GM23338 (cell line): ENCODE measurements at regions not wholly inside any gene's neighbourhood (a gene's known extent, or its start where the extent isn't known, plus 50 kb on each side); places are given as distances from the start of the nearest gene placed in this dataset.

Experiments used
- ATAC-seq: fragments of 200-7000 bp; cut with Tn5 transposase; 3 replicates; pipeline ENCODE4 v1.9.1; 2020
- DNase-seq: peaks from one replicate; pipeline ENCODE4 v3.0.0-alpha.2; 2015; ENCODE audit warnings: low spot score
- H2AFZ ChIP-seq: fragments of 200-600 bp; sonication (generic); 2 replicates; pipeline ENCODE4 v1.8.0; 2016; ENCODE audit warnings: antibody characterized with exemption, mild to moderate bottlenecking, moderate library complexity
- H3F3A ChIP-seq: fragments of 200-600 bp; sonication (generic); replicated peaks from 2 replicates; pipeline ENCODE4 v1.8.0; 2017; ENCODE audit warnings: antibody characterized with exemption, mixed run types, low read depth
- H3K27ac ChIP-seq: fragments of 200-600 bp; sonication (generic); 2 replicates; pipeline ENCODE4 v1.6.1; 2016; ENCODE audit warnings: low read depth
- H3K27me3 ChIP-seq: fragments of 200-600 bp; sonication (generic); 2 replicates; pipeline ENCODE4 v1.8.0; 2016; ENCODE audit warnings: mild to moderate bottlenecking, mixed run types, moderate library complexity; ENCODE audit not compliant: insufficient read depth
- H3K36me3 ChIP-seq: fragments of 200-600 bp; sonication (generic); 2 replicates; pipeline ENCODE4 v1.8.0; 2016; ENCODE audit warnings: mild to moderate bottlenecking; ENCODE audit not compliant: insufficient read depth
- H3K4me1 ChIP-seq: fragments of 200-600 bp; sonication (generic); 2 replicates; pipeline ENCODE4 v1.8.0; 2016; ENCODE audit warnings: mild to moderate bottlenecking, moderate library complexity; ENCODE audit not compliant: insufficient read depth
- H3K4me2 ChIP-seq: fragments of 200-600 bp; sonication (generic); 2 replicates; pipeline ENCODE4 v1.7.1; 2017; ENCODE audit warnings: mixed run types
- H3K4me3 ChIP-seq: fragments of 200-600 bp; sonication (generic); 2 replicates; pipeline ENCODE4 v1.6.1; 2016; ENCODE audit warnings: mixed run types
- H3K79me2 ChIP-seq: fragments of 200-600 bp; sonication (generic); replicated peaks from 2 replicates; pipeline ENCODE4 v1.8.0; 2017; ENCODE audit warnings: mild to moderate bottlenecking; ENCODE audit not compliant: insufficient read depth
- H3K9me2 ChIP-seq: fragments of 200-600 bp; sonication (generic); 2 replicates; pipeline ENCODE4 v1.8.0; 2017; ENCODE audit not compliant: insufficient read depth
- H4K20me1 ChIP-seq: fragments of 200-600 bp; sonication (generic); replicated peaks from 2 replicates; pipeline ENCODE4 v1.8.0; 2017; ENCODE audit warnings: mild to moderate bottlenecking; ENCODE audit not compliant: insufficient read depth
- H3K27ac Mint-ChIP-seq: 2 replicates; pipeline ENCODE4 v1.8.0; 2020; ENCODE audit warnings: inconsistent platforms, mild to moderate bottlenecking, moderate library complexity, mixed read lengths
- H3K27me3 Mint-ChIP-seq: 3 replicates; pipeline ENCODE4 v1.8.0; 2022; ENCODE audit warnings: low read depth, mild to moderate bottlenecking, moderate library complexity, mixed read lengths, inconsistent platforms; ENCODE audit not compliant: insufficient read depth, poor library complexity
- H3K36me3 Mint-ChIP-seq: 3 replicates; pipeline ENCODE4 v1.8.0; 2021; ENCODE audit warnings: low read depth, mild to moderate bottlenecking, inconsistent platforms, moderate library complexity, mixed read lengths
- H3K4me1 Mint-ChIP-seq: 3 replicates; pipeline ENCODE4 v1.8.0; 2020; ENCODE audit warnings: mild to moderate bottlenecking, inconsistent platforms, mixed read lengths
- H3K4me3 Mint-ChIP-seq: 3 replicates; pipeline ENCODE4 v1.8.0; 2021; ENCODE audit warnings: moderate library complexity, mild to moderate bottlenecking, inconsistent platforms, mixed read lengths
- H3K9me3 Mint-ChIP-seq: 3 replicates; pipeline ENCODE4 v1.8.0; 2020; ENCODE audit warnings: moderate library complexity, mild to moderate bottlenecking, inconsistent platforms, mixed read lengths
- CREB1 ChIP-seq: fragments of 250-450 bp; sonication (Bioruptor Pico); IDR thresholded peaks from 2 replicates; pipeline ENCODE4 v1.5.0; 2020; ENCODE audit warnings: low read depth, mild to moderate bottlenecking, moderate library complexity
- EZH2 ChIP-seq: fragments of 200-600 bp; sonication (generic); IDR thresholded peaks from one replicate; pipeline ENCODE4 v1.8.0; 2017; ENCODE audit warnings: antibody characterized with exemption, mild to moderate bottlenecking, low read depth; ENCODE audit not compliant: unreplicated experiment
- EZH2phosphoT487 ChIP-seq: fragments of 200-600 bp; sonication (generic); IDR thresholded peaks from one replicate; pipeline ENCODE4 v1.8.1; 2018; ENCODE audit warnings: antibody characterized with exemption; ENCODE audit not compliant: unreplicated experiment
- JUNB ChIP-seq: IDR thresholded peaks from one replicate; pipeline ENCODE4 v1.6.1; 2016; ENCODE audit warnings: antibody characterized with exemption; ENCODE audit not compliant: unreplicated experiment
- NANOG ChIP-seq: IDR thresholded peaks from 2 replicates; pipeline ENCODE4 v1.6.1; 2016; ENCODE audit warnings: antibody characterized with exemption, borderline replicate concordance
- POLR2AphosphoS5 ChIP-seq: IDR thresholded peaks from 2 replicates; pipeline ENCODE4 v1.6.1; 2016; ENCODE audit warnings: antibody characterized with exemption, low read depth
- STAT1 ChIP-seq: IDR thresholded peaks from one replicate; pipeline ENCODE4 v1.6.1; 2016; ENCODE audit warnings: antibody characterized with exemption; ENCODE audit not compliant: unreplicated experiment
- ZNF114 ChIP-seq: fragments of 250-450 bp; sonication (Bioruptor Pico); IDR thresholded peaks from 2 replicates; pipeline ENCODE4 v1.5.0; 2020; ENCODE audit warnings: mild to moderate bottlenecking, moderate library complexity
- ZNF331 ChIP-seq: fragments of 250-450 bp; sonication (Bioruptor Pico); IDR thresholded peaks from 2 replicates; pipeline ENCODE4 v1.5.0; 2020; ENCODE audit warnings: low read depth, mild to moderate bottlenecking, moderate library complexity
- ZNF462 ChIP-seq: fragments of 250-450 bp; sonication (Bioruptor Pico); IDR thresholded peaks from 2 replicates; pipeline ENCODE4 v1.5.0; 2020; ENCODE audit warnings: mild to moderate bottlenecking, moderate library complexity
- TF ChIP-seq, protein P1 (sequence below): IDR thresholded peaks from one replicate; pipeline ENCODE4 v1.6.1; 2018; ENCODE audit warnings: antibody characterized with exemption; ENCODE audit not compliant: unreplicated experiment
- TF ChIP-seq, protein P2 (sequence below), 2 experiments: fragments of 200-600 bp in 1 of 2; sonication (generic) in 1 of 2; conservative IDR thresholded peaks; 2 replicates each; pipeline versions ENCODE4 v1.5.1 to v1.6.1; 2016 to 2017; ENCODE audit warnings: antibody characterized with exemption in 2 of 2, low read depth in 2 of 2, mild to moderate bottlenecking in 2 of 2, moderate library complexity in 1 of 2
- TF ChIP-seq, protein P3 (sequence below): IDR thresholded peaks from 2 replicates; pipeline ENCODE4 v1.6.1; 2016; ENCODE audit warnings: antibody characterized with exemption

DNA sequence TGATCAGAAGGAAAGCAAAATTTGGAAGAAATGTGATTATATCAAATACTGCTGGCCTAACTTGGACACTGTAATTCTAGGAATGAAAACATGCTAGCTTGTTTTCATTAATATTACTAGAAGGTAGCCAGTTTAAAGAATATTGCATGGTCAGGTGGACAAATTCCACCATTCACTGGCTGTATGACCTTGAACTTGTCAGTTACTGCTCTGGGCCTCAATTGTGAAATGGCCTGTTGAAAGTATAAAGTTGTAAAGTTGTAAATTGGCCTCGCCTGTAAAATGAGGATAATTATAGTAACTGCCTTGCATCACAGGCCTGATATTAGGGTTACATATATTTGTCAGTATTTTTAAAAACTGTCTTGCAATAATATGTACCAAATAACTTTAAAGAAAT, 398.4 kb upstream of the CHST9 start:
- Mint-ChIP-seq H3K27ac (no peak overlapping the region), H3K27me3 (no peaks in the 10 kb centered on the region), H3K9me3 (peaks cover 20% of the 10 kb centered on the region), H3K36me3 (peaks cover 23% of the 10 kb centered on the region), H3K4me1 (peaks cover 1% of the 10 kb centered on the region), H3K4me3 (no peak overlapping the region)
- Histone ChIP-seq H2AFZ (no peak overlapping the region), H3K4me2 (no peak overlapping the region), H3K27me3 (no peaks in the 10 kb centered on the region), H3K4me1 (0 out of 2 replicates have a peak, but pooled peaks cover 4% of the 10 kb centered on the region), H3K4me3 (no peak overlapping the region), H3K79me2 (no peaks in the 10 kb centered on the region), H3K27ac (no peak overlapping the region), H4K20me1 (no peaks in the 10 kb centered on the region), H3K9me2 (no peaks in the 10 kb centered on the region; the same call in 1 of the 2 replicates), H3K36me3 (no peaks in the 10 kb centered on the region), H3F3A (no peaks in the 10 kb centered on the region)
- DNase-seq: no peak
- no peak for ATAC-seq
- TF ChIP-seq NANOG (no peak), ZNF114 (CRISPR knock-in tag) (no peak), CREB1 (CRISPR knock-in tag) (no peak), POLR2AphosphoS5 (no peak), JUNB (no peak), STAT1 (no peak), EZH2phosphoT487 (no peak), ZNF462 (no peak), ZNF331 (no peak), EZH2 (no peak)
- TF ChIP-seq, protein P1, sequence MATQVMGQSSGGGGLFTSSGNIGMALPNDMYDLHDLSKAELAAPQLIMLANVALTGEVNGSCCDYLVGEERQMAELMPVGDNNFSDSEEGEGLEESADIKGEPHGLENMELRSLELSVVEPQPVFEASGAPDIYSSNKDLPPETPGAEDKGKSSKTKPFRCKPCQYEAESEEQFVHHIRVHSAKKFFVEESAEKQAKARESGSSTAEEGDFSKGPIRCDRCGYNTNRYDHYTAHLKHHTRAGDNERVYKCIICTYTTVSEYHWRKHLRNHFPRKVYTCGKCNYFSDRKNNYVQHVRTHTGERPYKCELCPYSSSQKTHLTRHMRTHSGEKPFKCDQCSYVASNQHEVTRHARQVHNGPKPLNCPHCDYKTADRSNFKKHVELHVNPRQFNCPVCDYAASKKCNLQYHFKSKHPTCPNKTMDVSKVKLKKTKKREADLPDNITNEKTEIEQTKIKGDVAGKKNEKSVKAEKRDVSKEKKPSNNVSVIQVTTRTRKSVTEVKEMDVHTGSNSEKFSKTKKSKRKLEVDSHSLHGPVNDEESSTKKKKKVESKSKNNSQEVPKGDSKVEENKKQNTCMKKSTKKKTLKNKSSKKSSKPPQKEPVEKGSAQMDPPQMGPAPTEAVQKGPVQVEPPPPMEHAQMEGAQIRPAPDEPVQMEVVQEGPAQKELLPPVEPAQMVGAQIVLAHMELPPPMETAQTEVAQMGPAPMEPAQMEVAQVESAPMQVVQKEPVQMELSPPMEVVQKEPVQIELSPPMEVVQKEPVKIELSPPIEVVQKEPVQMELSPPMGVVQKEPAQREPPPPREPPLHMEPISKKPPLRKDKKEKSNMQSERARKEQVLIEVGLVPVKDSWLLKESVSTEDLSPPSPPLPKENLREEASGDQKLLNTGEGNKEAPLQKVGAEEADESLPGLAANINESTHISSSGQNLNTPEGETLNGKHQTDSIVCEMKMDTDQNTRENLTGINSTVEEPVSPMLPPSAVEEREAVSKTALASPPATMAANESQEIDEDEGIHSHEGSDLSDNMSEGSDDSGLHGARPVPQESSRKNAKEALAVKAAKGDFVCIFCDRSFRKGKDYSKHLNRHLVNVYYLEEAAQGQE: no peak
- TF ChIP-seq, protein P2, sequence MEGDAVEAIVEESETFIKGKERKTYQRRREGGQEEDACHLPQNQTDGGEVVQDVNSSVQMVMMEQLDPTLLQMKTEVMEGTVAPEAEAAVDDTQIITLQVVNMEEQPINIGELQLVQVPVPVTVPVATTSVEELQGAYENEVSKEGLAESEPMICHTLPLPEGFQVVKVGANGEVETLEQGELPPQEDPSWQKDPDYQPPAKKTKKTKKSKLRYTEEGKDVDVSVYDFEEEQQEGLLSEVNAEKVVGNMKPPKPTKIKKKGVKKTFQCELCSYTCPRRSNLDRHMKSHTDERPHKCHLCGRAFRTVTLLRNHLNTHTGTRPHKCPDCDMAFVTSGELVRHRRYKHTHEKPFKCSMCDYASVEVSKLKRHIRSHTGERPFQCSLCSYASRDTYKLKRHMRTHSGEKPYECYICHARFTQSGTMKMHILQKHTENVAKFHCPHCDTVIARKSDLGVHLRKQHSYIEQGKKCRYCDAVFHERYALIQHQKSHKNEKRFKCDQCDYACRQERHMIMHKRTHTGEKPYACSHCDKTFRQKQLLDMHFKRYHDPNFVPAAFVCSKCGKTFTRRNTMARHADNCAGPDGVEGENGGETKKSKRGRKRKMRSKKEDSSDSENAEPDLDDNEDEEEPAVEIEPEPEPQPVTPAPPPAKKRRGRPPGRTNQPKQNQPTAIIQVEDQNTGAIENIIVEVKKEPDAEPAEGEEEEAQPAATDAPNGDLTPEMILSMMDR (conservative IDR thresholded peaks at IDR 0.05; ENCODE audit: low read depth in 2 of 2): no peak
- TF ChIP-seq, protein P3, sequence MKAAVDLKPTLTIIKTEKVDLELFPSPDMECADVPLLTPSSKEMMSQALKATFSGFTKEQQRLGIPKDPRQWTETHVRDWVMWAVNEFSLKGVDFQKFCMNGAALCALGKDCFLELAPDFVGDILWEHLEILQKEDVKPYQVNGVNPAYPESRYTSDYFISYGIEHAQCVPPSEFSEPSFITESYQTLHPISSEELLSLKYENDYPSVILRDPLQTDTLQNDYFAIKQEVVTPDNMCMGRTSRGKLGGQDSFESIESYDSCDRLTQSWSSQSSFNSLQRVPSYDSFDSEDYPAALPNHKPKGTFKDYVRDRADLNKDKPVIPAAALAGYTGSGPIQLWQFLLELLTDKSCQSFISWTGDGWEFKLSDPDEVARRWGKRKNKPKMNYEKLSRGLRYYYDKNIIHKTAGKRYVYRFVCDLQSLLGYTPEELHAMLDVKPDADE: no peak
